Skin of body (tissue), 1 donor: ENCODE measurements at regions not wholly inside any gene's neighbourhood (a gene's known extent, or its start where the extent isn't known, plus 50 kb on each side); places are given as distances from the start of the nearest gene placed in this dataset.
A peak's percentile ranks its signal among the peaks of the same experiment; 100 is the strongest.

Experiments used
- DNase-seq: peaks from one replicate; lab custom pipeline; 2025; lab: John Stamatoyannopoulos, UW

DNA sequence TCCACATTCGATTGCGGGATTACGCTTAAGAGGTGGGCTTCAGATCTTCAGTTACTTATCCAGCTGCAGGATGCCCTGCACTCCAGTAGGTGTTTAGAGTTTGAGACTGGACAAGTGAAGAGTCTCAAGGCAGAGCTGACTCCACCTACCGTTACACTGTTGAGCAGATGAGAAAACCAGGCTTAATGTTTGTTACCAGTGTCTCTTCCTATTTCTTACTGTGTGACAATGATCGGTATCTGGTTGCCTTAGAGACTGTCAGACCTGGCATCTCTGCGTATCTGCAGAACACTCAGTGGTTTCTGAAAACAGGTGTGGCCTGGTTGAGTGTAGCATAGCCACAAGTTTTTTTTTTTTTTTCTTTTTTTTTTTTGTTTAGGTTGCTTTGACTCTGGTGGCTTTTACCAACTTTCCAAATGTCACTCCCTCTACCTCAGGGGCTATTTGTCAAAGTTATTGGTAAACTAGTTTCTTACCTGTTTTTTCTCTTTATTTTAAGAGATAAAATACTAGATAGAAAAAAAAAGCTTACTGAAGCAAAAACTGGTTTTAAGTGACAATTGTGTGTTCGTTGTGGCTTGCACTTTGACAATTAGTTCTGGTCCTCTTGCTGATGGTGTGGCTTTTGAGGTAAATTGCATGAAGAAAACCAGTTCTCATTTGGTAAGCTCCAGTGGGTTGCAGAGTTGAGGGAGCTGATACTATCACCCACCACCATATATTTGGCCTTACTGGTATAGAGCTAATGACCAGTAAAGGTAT is 284.8 kb downstream of the ETS1 start:
- DNase-seq = no peak

- DNase-seq = no peak
Observed at GRCh38 chr11:128301756-128302155, 285.6 kb downstream of the ETS1 start.

DNA sequence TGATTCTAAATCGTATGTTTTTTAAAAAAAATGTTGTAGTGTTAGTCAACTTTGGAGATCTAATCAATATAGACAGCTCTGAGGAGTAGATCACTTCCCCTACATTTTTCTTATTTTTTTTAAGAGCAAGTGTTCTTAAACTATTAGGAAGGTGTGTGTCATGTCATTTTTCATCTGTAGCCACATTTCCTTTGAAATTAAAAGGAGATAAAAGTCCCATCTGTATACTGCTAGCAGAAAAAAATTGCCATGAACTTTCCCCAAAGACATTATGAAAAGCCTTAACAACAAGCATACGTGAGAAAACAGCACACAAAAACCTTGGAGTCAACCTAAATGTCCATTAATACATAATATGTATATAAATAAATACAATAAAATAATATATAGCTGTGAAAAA is 286.6 kb downstream of the ETS1 start:
- DNase-seq = no peak

DNA sequence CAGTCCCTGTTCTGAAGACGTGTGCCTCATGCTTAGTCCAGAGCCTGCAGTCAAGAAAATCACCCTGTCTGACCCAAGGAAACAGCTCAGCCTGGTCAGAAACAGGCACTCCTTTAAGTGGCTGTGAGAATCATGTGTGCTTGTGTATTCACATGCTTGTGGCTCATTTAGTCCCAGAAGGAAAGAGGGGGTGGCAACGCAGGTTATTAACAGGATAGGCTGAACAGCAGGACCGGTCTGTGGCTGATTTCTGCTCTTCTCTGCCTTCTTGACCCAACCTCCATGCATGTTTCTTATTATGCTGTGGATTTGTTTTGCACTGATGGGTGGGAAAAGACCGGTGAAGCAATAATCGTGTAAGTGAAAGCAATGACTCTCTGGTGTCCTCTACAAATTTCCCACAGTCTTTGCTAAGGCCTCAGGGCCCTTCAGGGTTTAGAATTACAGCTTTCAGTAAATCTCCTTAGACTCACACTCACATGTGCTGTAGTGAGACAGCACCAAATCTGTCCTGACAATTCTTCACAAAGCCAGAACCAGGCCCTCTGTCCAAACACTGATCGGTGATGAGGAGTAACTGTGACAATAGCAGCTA is 288.1 kb downstream of the ETS1 start:
- peak; percentile 40 for DNase-seq

GRCh38 chr11:128298271-128298670 is 289.1 kb downstream of the ETS1 start:
- DNase-seq = no peak

DNA sequence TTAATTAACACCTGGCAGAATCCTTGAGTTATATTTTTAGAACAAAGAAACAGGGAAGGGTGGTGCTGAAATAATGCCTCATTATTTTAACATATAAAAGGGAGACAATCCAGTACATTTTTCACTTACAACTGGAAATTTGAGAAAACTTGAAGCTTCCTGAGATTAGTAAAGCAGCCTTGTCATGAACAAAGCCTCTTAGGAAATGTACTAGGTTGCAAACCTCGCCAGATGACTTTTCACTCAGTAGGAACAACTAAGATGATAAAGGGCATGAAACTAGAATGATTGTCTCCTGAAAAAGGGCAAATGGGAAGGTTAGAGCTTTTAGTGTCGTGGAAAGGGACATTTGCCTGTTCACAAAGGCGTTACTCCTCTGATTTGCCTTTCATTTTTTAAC is 289.6 kb downstream of the ETS1 start:
- DNase-seq = no peak

DNA sequence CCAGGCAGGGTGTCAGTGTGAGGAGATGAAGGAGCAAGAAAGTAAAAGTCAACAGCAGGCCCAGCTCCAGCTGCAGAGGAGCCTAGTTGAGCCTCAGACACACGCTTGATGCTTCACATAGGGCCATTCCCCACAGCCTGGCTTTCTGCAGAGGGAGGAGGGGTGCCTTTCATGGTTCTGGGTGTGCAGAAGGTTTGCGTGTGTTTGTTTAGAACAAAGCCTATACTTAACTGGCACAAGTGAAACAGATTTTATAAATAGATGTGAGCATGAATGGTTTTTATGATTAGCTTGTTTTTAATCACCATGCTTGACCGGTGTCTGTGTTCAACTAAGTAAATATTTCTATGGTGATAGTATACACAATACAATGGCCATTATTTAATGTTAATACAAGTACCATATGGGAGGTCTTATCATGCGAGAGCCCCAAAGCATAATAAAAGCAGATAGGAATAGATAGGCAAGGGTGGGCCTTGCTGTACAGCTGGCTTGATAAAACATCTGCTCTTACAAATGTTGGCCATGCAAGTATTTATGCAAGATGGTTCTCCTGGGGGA is 290.2 kb downstream of the ETS1 start:
- DNase-seq = peak; percentile 28

- no peak for DNase-seq
Observed at GRCh38 chr11:128294671-128295050, 292.7 kb downstream of the ETS1 start.

GRCh38 chr11:128294001-128294670 is 293.2 kb downstream of the ETS1 start:
- no peak for DNase-seq

DNA sequence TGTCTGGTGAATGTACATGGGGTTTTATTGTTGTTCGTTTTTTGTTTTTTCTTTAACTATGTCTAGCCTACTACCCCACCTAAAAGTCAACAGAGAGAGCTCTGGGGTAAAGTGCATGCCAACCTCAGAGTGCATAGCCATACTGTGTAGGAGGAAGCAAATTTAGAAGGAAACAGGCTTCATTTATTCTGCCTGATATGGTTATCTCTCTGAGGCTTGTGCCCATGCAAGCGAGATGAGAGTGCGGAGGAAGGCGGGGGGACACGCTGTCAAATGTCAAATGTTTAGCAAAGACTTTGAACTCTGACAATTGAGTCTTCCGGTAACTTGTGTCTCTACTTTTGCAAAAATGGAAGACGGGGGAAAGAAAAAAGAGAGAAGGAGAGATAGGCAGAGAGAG is 295.5 kb downstream of the ETS1 start:
- no peak for DNase-seq

GRCh38 chr11:128291007-128291406 is 296.4 kb downstream of the ETS1 start:
- DNase-seq = no peak

DNA sequence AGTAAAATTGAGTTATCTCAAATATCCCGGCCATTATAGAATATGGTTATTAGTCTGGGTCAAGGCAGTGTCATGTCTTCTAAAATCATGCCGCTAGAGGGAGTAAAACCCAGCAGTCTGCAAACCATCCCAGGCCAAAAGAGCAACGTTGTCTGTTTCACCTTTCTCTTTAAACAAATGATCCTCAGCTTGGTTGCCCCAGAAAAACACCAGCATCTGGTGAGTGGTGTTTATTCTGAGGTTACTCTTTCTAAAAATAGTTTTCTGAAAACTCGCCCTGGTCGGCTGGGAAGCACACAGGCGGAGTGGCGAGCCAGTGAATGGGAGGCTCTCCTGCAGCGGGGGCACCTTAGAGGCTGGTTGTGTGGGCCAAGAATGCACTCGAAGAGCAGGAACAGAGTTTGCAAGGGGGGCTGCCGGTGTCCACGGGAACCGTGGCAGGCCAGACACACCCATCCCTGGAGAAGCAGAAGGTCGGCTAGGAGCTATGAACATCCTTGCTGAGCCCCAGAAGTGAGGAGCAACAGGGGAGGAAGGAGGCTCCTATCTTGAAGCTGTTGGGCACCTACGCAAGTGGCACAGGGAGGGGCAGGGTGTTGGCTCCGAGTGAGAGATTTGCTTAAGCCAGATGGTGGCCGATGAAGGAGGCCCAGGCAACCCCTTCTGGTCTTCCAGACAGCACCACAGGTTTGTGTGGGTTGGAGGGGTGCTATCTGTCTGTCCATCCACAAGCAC is 297.1 kb downstream of the ETS1 start:
- peak; percentile 82 for DNase-seq

DNA sequence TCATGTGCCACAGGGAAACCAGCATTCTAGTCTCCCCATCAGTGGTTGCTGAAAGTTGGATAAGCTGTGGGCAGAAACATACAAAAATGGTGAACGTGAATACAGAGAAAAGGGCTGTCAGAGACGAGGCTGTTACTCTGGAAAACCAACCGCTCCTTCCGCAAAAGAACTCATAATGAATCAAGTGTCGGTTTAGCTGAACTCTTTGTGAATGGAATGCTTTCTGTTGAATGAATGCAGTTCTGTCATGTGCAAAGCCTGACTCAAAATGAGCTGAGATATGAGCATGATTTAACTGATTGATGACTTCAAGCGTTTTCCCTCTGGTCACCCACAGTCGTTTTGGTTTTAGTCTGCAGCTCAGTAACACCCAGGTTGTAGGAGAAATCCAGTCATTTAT is 298.3 kb downstream of the ETS1 start:
- no peak for DNase-seq

DNA sequence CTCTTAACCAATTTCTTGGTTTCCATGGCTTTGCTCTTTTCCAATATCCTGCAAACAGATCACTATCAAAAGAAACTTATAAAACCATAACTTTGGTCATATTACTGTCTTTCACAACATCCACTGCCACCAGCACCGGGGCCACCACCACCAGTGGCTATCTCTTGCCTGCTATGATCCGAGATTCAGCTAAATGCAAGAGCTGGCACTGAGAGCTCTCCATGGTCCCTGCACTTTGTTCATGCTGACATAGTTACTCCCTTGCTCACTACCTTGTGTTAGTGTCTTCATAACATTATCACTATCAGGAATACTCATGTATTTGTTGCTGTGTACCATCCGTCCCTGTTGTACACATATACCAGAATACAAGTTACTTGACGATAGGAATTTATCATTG is 299.0 kb downstream of the ETS1 start:
- no peak for DNase-seq

- DNase-seq = no peak
Observed at GRCh38 chr11:128285321-128285720, 302.0 kb downstream of the ETS1 start.

GRCh38 chr11:128284634-128285033 is 302.7 kb downstream of the ETS1 start:
- no peak for DNase-seq

DNA sequence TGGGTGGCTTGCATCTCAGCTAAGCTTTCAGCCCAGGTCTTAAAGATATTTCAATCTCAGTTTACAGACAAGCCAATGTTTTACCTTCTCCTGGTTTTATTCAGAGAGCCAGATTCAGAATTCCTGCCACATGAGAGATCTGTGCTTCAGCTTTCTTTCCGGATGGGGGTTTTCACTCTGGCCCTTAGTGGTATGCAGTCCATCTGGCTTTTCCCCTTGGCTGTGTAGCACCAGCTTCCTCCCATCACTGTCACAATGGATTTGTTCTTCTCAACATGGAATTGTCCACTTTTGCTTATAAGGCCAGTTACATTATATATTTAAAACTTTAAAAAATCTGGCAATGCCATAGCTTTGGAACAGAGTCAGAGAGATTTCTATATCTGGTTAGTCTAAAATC is 303.9 kb downstream of the ETS1 start:
- DNase-seq = no peak

- DNase-seq = no peak
Observed at GRCh38 chr11:128282053-128282452, 305.3 kb downstream of the ETS1 start.

- DNase-seq = peak; percentile 47
Observed at GRCh38 chr11:128279866-128280265, 307.5 kb downstream of the ETS1 start.

DNA sequence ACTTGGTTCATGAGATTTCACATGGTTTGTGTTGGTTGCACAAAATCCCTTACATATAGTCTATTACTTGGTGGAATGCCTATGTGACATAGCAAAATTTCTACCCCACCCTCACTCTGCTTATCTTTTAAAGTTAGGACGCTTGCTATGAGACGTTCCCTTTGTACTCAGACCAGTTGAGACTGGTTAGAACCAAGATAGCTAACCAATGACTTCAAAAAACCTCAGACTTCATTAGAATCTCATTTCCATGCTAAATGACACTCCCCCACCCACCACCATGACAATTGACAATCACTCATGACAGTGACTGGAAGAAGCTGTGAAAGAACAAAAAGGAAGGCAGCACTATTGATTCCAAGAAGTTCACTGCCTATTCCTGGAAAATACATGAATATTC is 313.6 kb downstream of the ETS1 start:
- DNase-seq = no peak

- DNase-seq = peak; percentile 10
Observed at GRCh38 chr11:128271401-128271800, 316.0 kb downstream of the ETS1 start.

- DNase-seq = no peak
Observed at GRCh38 chr11:128269466-128269865, 317.9 kb downstream of the ETS1 start.
